IMR-90 (cell line): ENCODE measurements at regions not wholly inside any gene's neighbourhood (a gene's known extent, or its start where the extent isn't known, plus 50 kb on each side); places are given as distances from the start of the nearest gene placed in this dataset.

Experiments
- ATAC-seq: fragments of 200-7000 bp; cut with Tn5 transposase; 2 replicates; pipeline ENCODE4 v1.9.1; 2020; ENCODE audit warnings: low read depth, mild to moderate bottlenecking, moderate library complexity
- BruUV-seq: library from RNA; stranded (reverse); fragments of 400-500 nt; replicated peaks from 2 replicates; lab custom pipeline; 2021; lab: Mats Ljungman, UMichigan
- CTCF ChIA-PET: fragments of 300-600 bp; formaldehyde crosslinking; extraction: SDS; loops from one replicate; lab custom pipeline; 2021; ENCODE audit warnings: antibody characterized with exemption; lab: Yijun Ruan, JAX
- POLR2A ChIA-PET: fragments of 300-600 bp; sonication (Branson Sonifier 250); formaldehyde crosslinking; loops from one replicate; lab custom pipeline; 2022; ENCODE audit warnings: antibody characterized with exemption; ENCODE audit not compliant: unreplicated experiment; lab: Charles Lee
- DNase-seq: peaks from one replicate; pipeline ENCODE4 v3.0.0; 2013
- H2AFZ ChIP-seq: replicated peaks from 2 replicates; pipeline ENCODE3; 2013; ENCODE audit warnings: low read length, mild to moderate bottlenecking; ENCODE audit not compliant: poor library complexity
- H2AK5ac ChIP-seq: 2 replicates; pipeline ENCODE4 v1.6.1; 2013; ENCODE audit warnings: low read depth, low read length, inconsistent platforms
- H2AK9ac ChIP-seq: replicated peaks from 2 replicates; pipeline ENCODE3; 2013; ENCODE audit warnings: mild to moderate bottlenecking, low read depth, low read length, moderate library complexity; ENCODE audit not compliant: poor library complexity
- H2BK120ac ChIP-seq: 2 replicates; pipeline ENCODE4 v1.6.1; 2013; ENCODE audit warnings: low read depth, low read length, inconsistent platforms
- H2BK15ac ChIP-seq: 3 replicates; pipeline ENCODE4 v1.6.1; 2013; ENCODE audit warnings: low read depth, low read length, inconsistent platforms
- H2BK20ac ChIP-seq: 2 replicates; pipeline ENCODE4 v1.6.1; 2013; ENCODE audit warnings: low read depth, mild to moderate bottlenecking, inconsistent platforms, low read length, moderate library complexity
- H2BK5ac ChIP-seq: 2 replicates; pipeline ENCODE4 v1.6.1; 2013; ENCODE audit warnings: mild to moderate bottlenecking, low read depth, low read length, inconsistent platforms; ENCODE audit not compliant: poor library complexity, severe bottlenecking
- H3K14ac ChIP-seq: replicated peaks from 2 replicates; pipeline ENCODE4 v1.6.1; 2013; ENCODE audit warnings: low read depth, low read length, inconsistent platforms
- H3K18ac ChIP-seq: 2 replicates; pipeline ENCODE4 v1.6.1; 2013; ENCODE audit warnings: low read depth, low read length, control low read depth
- H3K23ac ChIP-seq: 2 replicates; pipeline ENCODE4 v1.6.1; 2013; ENCODE audit warnings: low read depth, low read length, inconsistent platforms
- H3K27ac ChIP-seq: 2 replicates; pipeline ENCODE4 v1.5.1; 2013; ENCODE audit warnings: mild to moderate bottlenecking, control low read depth, low read length; ENCODE audit not compliant: insufficient read depth
- H3K27me3 ChIP-seq: 2 replicates; pipeline ENCODE4 v1.6.1; 2013; ENCODE audit warnings: low read length; ENCODE audit not compliant: control insufficient read depth, insufficient read depth
- H3K36me3 ChIP-seq: 2 replicates; pipeline ENCODE4 v1.6.1; 2013; ENCODE audit warnings: low read length, mixed read lengths; ENCODE audit not compliant: control insufficient read depth, insufficient read depth
- H3K4ac ChIP-seq: 2 replicates; pipeline ENCODE4 v1.6.1; 2013; ENCODE audit warnings: low read depth, low read length, inconsistent platforms
- H3K4me1 ChIP-seq: 2 replicates; pipeline ENCODE4 v1.6.1; 2013; ENCODE audit warnings: low read length, mixed read lengths; ENCODE audit not compliant: control insufficient read depth, insufficient read depth
- H3K4me2 ChIP-seq: 2 replicates; pipeline ENCODE4 v1.6.1; 2013; ENCODE audit warnings: low read depth, mild to moderate bottlenecking, control low read depth, low read length, moderate library complexity
- H3K4me3 ChIP-seq: 2 replicates; pipeline ENCODE4 v1.5.1; 2013; ENCODE audit warnings: low read depth, mild to moderate bottlenecking, control low read depth, low read length, moderate library complexity; ENCODE audit not compliant: insufficient read depth
- H3K56ac ChIP-seq: 2 replicates; pipeline ENCODE4 v1.6.1; 2013; ENCODE audit warnings: low read length, inconsistent platforms; ENCODE audit not compliant: insufficient read depth; ENCODE audit errors: extremely low read depth
- H3K79me1 ChIP-seq, 2 experiments: 2 replicates each; pipeline ENCODE4 v1.6.1; 2013; ENCODE audit warnings: low read length in 2 of 2, inconsistent platforms in 1 of 2, low read depth in 1 of 2
- H3K9ac ChIP-seq: 2 replicates; pipeline ENCODE4 v1.6.1; 2013; ENCODE audit warnings: low read depth, low read length, control low read depth
- H3K9me1 ChIP-seq: 2 replicates; pipeline ENCODE4 v1.6.1; 2013; ENCODE audit warnings: low read length, inconsistent platforms; ENCODE audit not compliant: insufficient read depth
- H3K9me3 ChIP-seq: 2 replicates; pipeline ENCODE4 v1.6.1; 2013; ENCODE audit warnings: low read length; ENCODE audit not compliant: control insufficient read depth, insufficient read depth
- H4K20me1 ChIP-seq: 2 replicates; pipeline ENCODE4 v1.6.1; 2013; ENCODE audit warnings: low read length, inconsistent platforms; ENCODE audit not compliant: insufficient read depth
- H4K5ac ChIP-seq: 2 replicates; pipeline ENCODE4 v1.6.1; 2013; ENCODE audit warnings: mild to moderate bottlenecking, low read depth, low read length, control low read depth
- H4K8ac ChIP-seq, 2 experiments: 2 replicates each; pipeline ENCODE4 v1.6.1; 2013; ENCODE audit warnings: low read depth in 2 of 2, low read length in 2 of 2, control low read depth in 1 of 2, inconsistent platforms in 1 of 2
- H4K91ac ChIP-seq: 2 replicates; pipeline ENCODE4 v1.6.1; 2013; ENCODE audit warnings: low read depth, low read length, inconsistent platforms; ENCODE audit not compliant: insufficient read depth
- BHLHE40 ChIP-seq: fragments of 150-350 bp; IDR thresholded peaks from 2 replicates; pipeline ENCODE4 v1.6.1; 2016; ENCODE audit warnings: mild to moderate bottlenecking, low read depth, low read length
- CEBPB ChIP-seq: IDR thresholded peaks from 2 replicates; pipeline ENCODE4 v1.6.1; 2012; ENCODE audit warnings: low read depth, low read length, improper control_type of control experiment
- CHD1 ChIP-seq: IDR thresholded peaks from 2 replicates; pipeline ENCODE4 v1.6.1; 2012; ENCODE audit warnings: low read depth, low read length, improper control_type of control experiment
- ELK1 ChIP-seq: fragments of 150-350 bp; IDR thresholded peaks from 2 replicates; pipeline ENCODE4 v1.6.1; 2016; ENCODE audit warnings: low read depth, mild to moderate bottlenecking, low read length, moderate library complexity, borderline replicate concordance
- FOS ChIP-seq: fragments of 150-350 bp; IDR thresholded peaks from 2 replicates; pipeline ENCODE4 v1.6.1; 2016; ENCODE audit warnings: low read depth, low read length
- MAFK ChIP-seq: IDR thresholded peaks from 2 replicates; pipeline ENCODE4 v1.6.1; 2012; ENCODE audit warnings: low read depth, low read length, improper control_type of control experiment
- MAZ ChIP-seq: IDR thresholded peaks from 2 replicates; pipeline ENCODE4 v1.6.1; 2012; ENCODE audit warnings: low read depth, mild to moderate bottlenecking, low read length, improper control_type of control experiment, moderate library complexity, borderline replicate concordance
- MXI1 ChIP-seq: IDR thresholded peaks from 2 replicates; pipeline ENCODE4 v1.6.1; 2012; ENCODE audit warnings: low read depth, mild to moderate bottlenecking, low read length, moderate library complexity, borderline replicate concordance
- NFE2L2 ChIP-seq: fragments of 150-350 bp; IDR thresholded peaks from 2 replicates; pipeline ENCODE4 v1.6.1; 2016; ENCODE audit warnings: low read depth, mild to moderate bottlenecking, low read length
- POLR2A ChIP-seq: IDR thresholded peaks from 2 replicates; pipeline ENCODE4 v1.6.1; 2012; ENCODE audit warnings: mild to moderate bottlenecking, low read depth, low read length
- RAD21 ChIP-seq: IDR thresholded peaks from 2 replicates; pipeline ENCODE4 v1.6.1; 2012; ENCODE audit warnings: low read length, improper control_type of control experiment
- RCOR1 ChIP-seq: IDR thresholded peaks from 2 replicates; pipeline ENCODE4 v1.6.1; 2012; ENCODE audit warnings: mild to moderate bottlenecking, low read length, improper control_type of control experiment; ENCODE audit not compliant: insufficient replicate concordance
- RFX5 ChIP-seq: IDR thresholded peaks from 2 replicates; pipeline ENCODE4 v1.8.0; 2012; ENCODE audit warnings: low read depth, mild to moderate bottlenecking, low read length, moderate library complexity
- SMC3 ChIP-seq: fragments of 150-350 bp; IDR thresholded peaks from 2 replicates; pipeline ENCODE4 v1.6.1; 2016; ENCODE audit warnings: low read depth, mild to moderate bottlenecking, antibody characterized with exemption, low read length, moderate library complexity
- WGBS, 2 experiments: methylation state at CpG; one replicate each; pipeline versions ENCODE4 v1.1.5 to v1.1.7; 2013; ENCODE audit warnings: missing lambda C conversion rate in 2 of 2; ENCODE audit not compliant: insufficient read length in 1 of 2; ENCODE audit errors: extremely low coverage in 2 of 2; 5-methylcytosine and 5-hydroxymethylcytosine counted together
- dilution Hi-C: fragments of 300-500 bp; cut with HindIII; formaldehyde crosslinking; loops from one replicate; pipeline ENCODE4 v1.14.3; 2018; ENCODE audit warnings: low sequenced_read_pairs; ENCODE audit not compliant: unreplicated experiment
- in situ Hi-C: fragments of 300-500 bp; cut with MboI; formaldehyde crosslinking; loops from 3 replicates; pipeline ENCODE4 v1.14.3; 2019; ENCODE audit warnings: low sequenced_read_pairs, inconsistent platforms, mixed read lengths
- intact Hi-C: fragments of 100-400 bp; cut with micrococcal nuclease; formaldehyde crosslinking; loops from 2 replicates; pipeline ENCODE4 v1.10.0; 2022
- TF ChIP-seq, protein P1 (sequence below): fragments of 150-350 bp; IDR thresholded peaks from 2 replicates; pipeline ENCODE4 v1.6.1; 2017; ENCODE audit warnings: mild to moderate bottlenecking, antibody characterized with exemption, low read length, low read depth

- Histone ChIP-seq H4K91ac (no peak overlapping the region), H3K4me3 (no peak overlapping the region), H3K56ac (no peak overlapping the region), H3K9ac (no peak overlapping the region), H4K8ac (no peak overlapping the region), H3K14ac (no peak overlapping the region), H3K27ac (no peak overlapping the region), H3K23ac (no peak overlapping the region), H3K4me1 (no peaks in the 10 kb centered on the region), H2BK120ac (no peak overlapping the region), H3K18ac (no peak overlapping the region), H3K27me3 (peaks cover 23% of the 10 kb centered on the region), H3K4me2 (no peak overlapping the region), H2AFZ (no peak overlapping the region), H4K20me1 (no peaks in the 10 kb centered on the region), H2AK5ac (no peak overlapping the region), H3K9me1 (no peaks in the 10 kb centered on the region), H2BK15ac (no peak overlapping the region), H3K36me3 (no peaks in the 10 kb centered on the region), H2BK20ac (no peak overlapping the region), H2BK5ac (no peak overlapping the region), H4K5ac (no peak overlapping the region), H3K9me3 (no peaks in the 10 kb centered on the region), H3K79me1 (no peaks in the 10 kb centered on the region), H3K4ac (no peak overlapping the region), H2AK9ac (no peak overlapping the region)
- in situ Hi-C loops, result no loop called here
- DNase-seq (peak; percentile 7), ATAC-seq (no peak)
- TF ChIP-seq RAD21 (no peak), NFE2L2 (no peak), ELK1 (no peak), CHD1 (no peak), RFX5 (no peak), SMC3 (no peak), MAZ (no peak), FOS (no peak), BHLHE40 (no peak), MXI1 (no peak), RCOR1 (no peak), CEBPB (no peak), POLR2A (no peak), MAFK (no peak)
- TF ChIP-seq, protein P1, sequence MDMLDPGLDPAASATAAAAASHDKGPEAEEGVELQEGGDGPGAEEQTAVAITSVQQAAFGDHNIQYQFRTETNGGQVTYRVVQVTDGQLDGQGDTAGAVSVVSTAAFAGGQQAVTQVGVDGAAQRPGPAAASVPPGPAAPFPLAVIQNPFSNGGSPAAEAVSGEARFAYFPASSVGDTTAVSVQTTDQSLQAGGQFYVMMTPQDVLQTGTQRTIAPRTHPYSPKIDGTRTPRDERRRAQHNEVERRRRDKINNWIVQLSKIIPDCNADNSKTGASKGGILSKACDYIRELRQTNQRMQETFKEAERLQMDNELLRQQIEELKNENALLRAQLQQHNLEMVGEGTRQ, result no peak
- dilution Hi-C loops, result no loop called here
- ChIA-PET CTCF (interaction anchor here (0.5 kb wide), 1 partner anchor 8 kb away, joined by 4 read pairs; no protein-coding TSS in a partner anchor), POLR2A (no interaction called here)
- no CpG with 5 or more reads among the region's 6 CpGs for WGBS, 2 experiments
- no TSS peak for BruUV-seq
- intact Hi-C loops, result no loop called here
Measured at GRCh38 chr7:39825401-39825980, 124.6 kb upstream of the CDK13 start.
